IMR-90 (cell line): ENCODE measurements at regions not wholly inside any gene's neighbourhood (a gene's known extent, or its start where the extent isn't known, plus 50 kb on each side); places are given as distances from the start of the nearest gene placed in this dataset.

Experiments used
- ATAC-seq: fragments of 200-7000 bp; cut with Tn5 transposase; 2 replicates; pipeline ENCODE4 v1.9.1; 2020; ENCODE audit warnings: low read depth, mild to moderate bottlenecking, moderate library complexity
- BruUV-seq: library from RNA; stranded (reverse); fragments of 400-500 nt; replicated peaks from 2 replicates; lab custom pipeline; 2021; lab: Mats Ljungman, UMichigan
- CTCF ChIA-PET: fragments of 300-600 bp; formaldehyde crosslinking; extraction: SDS; loops from one replicate; lab custom pipeline; 2021; ENCODE audit warnings: antibody characterized with exemption; lab: Yijun Ruan, JAX
- POLR2A ChIA-PET: fragments of 300-600 bp; sonication (Branson Sonifier 250); formaldehyde crosslinking; loops from one replicate; lab custom pipeline; 2022; ENCODE audit warnings: antibody characterized with exemption; ENCODE audit not compliant: unreplicated experiment; lab: Charles Lee
- DNase-seq: peaks from one replicate; pipeline ENCODE4 v3.0.0; 2013
- H2AFZ ChIP-seq: replicated peaks from 2 replicates; pipeline ENCODE3; 2013; ENCODE audit warnings: low read length, mild to moderate bottlenecking; ENCODE audit not compliant: poor library complexity
- H2AK5ac ChIP-seq: 2 replicates; pipeline ENCODE4 v1.6.1; 2013; ENCODE audit warnings: low read depth, low read length, inconsistent platforms
- H2AK9ac ChIP-seq: replicated peaks from 2 replicates; pipeline ENCODE3; 2013; ENCODE audit warnings: mild to moderate bottlenecking, low read depth, low read length, moderate library complexity; ENCODE audit not compliant: poor library complexity
- H2BK120ac ChIP-seq: 2 replicates; pipeline ENCODE4 v1.6.1; 2013; ENCODE audit warnings: low read depth, low read length, inconsistent platforms
- H2BK15ac ChIP-seq: 3 replicates; pipeline ENCODE4 v1.6.1; 2013; ENCODE audit warnings: low read depth, low read length, inconsistent platforms
- H2BK20ac ChIP-seq: 2 replicates; pipeline ENCODE4 v1.6.1; 2013; ENCODE audit warnings: low read depth, mild to moderate bottlenecking, inconsistent platforms, low read length, moderate library complexity
- H2BK5ac ChIP-seq: 2 replicates; pipeline ENCODE4 v1.6.1; 2013; ENCODE audit warnings: mild to moderate bottlenecking, low read depth, low read length, inconsistent platforms; ENCODE audit not compliant: poor library complexity, severe bottlenecking
- H3K14ac ChIP-seq: replicated peaks from 2 replicates; pipeline ENCODE4 v1.6.1; 2013; ENCODE audit warnings: low read depth, low read length, inconsistent platforms
- H3K18ac ChIP-seq: 2 replicates; pipeline ENCODE4 v1.6.1; 2013; ENCODE audit warnings: low read depth, low read length, control low read depth
- H3K23ac ChIP-seq: 2 replicates; pipeline ENCODE4 v1.6.1; 2013; ENCODE audit warnings: low read depth, low read length, inconsistent platforms
- H3K27ac ChIP-seq: 2 replicates; pipeline ENCODE4 v1.5.1; 2013; ENCODE audit warnings: mild to moderate bottlenecking, control low read depth, low read length; ENCODE audit not compliant: insufficient read depth
- H3K27me3 ChIP-seq: 2 replicates; pipeline ENCODE4 v1.6.1; 2013; ENCODE audit warnings: low read length; ENCODE audit not compliant: control insufficient read depth, insufficient read depth
- H3K36me3 ChIP-seq: 2 replicates; pipeline ENCODE4 v1.6.1; 2013; ENCODE audit warnings: low read length, mixed read lengths; ENCODE audit not compliant: control insufficient read depth, insufficient read depth
- H3K4ac ChIP-seq: 2 replicates; pipeline ENCODE4 v1.6.1; 2013; ENCODE audit warnings: low read depth, low read length, inconsistent platforms
- H3K4me1 ChIP-seq: 2 replicates; pipeline ENCODE4 v1.6.1; 2013; ENCODE audit warnings: low read length, mixed read lengths; ENCODE audit not compliant: control insufficient read depth, insufficient read depth
- H3K4me2 ChIP-seq: 2 replicates; pipeline ENCODE4 v1.6.1; 2013; ENCODE audit warnings: low read depth, mild to moderate bottlenecking, control low read depth, low read length, moderate library complexity
- H3K4me3 ChIP-seq: 2 replicates; pipeline ENCODE4 v1.5.1; 2013; ENCODE audit warnings: low read depth, mild to moderate bottlenecking, control low read depth, low read length, moderate library complexity; ENCODE audit not compliant: insufficient read depth
- H3K56ac ChIP-seq: 2 replicates; pipeline ENCODE4 v1.6.1; 2013; ENCODE audit warnings: low read length, inconsistent platforms; ENCODE audit not compliant: insufficient read depth; ENCODE audit errors: extremely low read depth
- H3K79me1 ChIP-seq, 2 experiments: 2 replicates each; pipeline ENCODE4 v1.6.1; 2013; ENCODE audit warnings: low read length in 2 of 2, inconsistent platforms in 1 of 2, low read depth in 1 of 2
- H3K9ac ChIP-seq: 2 replicates; pipeline ENCODE4 v1.6.1; 2013; ENCODE audit warnings: low read depth, low read length, control low read depth
- H3K9me1 ChIP-seq: 2 replicates; pipeline ENCODE4 v1.6.1; 2013; ENCODE audit warnings: low read length, inconsistent platforms; ENCODE audit not compliant: insufficient read depth
- H3K9me3 ChIP-seq: 2 replicates; pipeline ENCODE4 v1.6.1; 2013; ENCODE audit warnings: low read length; ENCODE audit not compliant: control insufficient read depth, insufficient read depth
- H4K20me1 ChIP-seq: 2 replicates; pipeline ENCODE4 v1.6.1; 2013; ENCODE audit warnings: low read length, inconsistent platforms; ENCODE audit not compliant: insufficient read depth
- H4K5ac ChIP-seq: 2 replicates; pipeline ENCODE4 v1.6.1; 2013; ENCODE audit warnings: mild to moderate bottlenecking, low read depth, low read length, control low read depth
- H4K8ac ChIP-seq, 2 experiments: 2 replicates each; pipeline ENCODE4 v1.6.1; 2013; ENCODE audit warnings: low read depth in 2 of 2, low read length in 2 of 2, control low read depth in 1 of 2, inconsistent platforms in 1 of 2
- H4K91ac ChIP-seq: 2 replicates; pipeline ENCODE4 v1.6.1; 2013; ENCODE audit warnings: low read depth, low read length, inconsistent platforms; ENCODE audit not compliant: insufficient read depth
- BHLHE40 ChIP-seq: fragments of 150-350 bp; IDR thresholded peaks from 2 replicates; pipeline ENCODE4 v1.6.1; 2016; ENCODE audit warnings: mild to moderate bottlenecking, low read depth, low read length
- CEBPB ChIP-seq: IDR thresholded peaks from 2 replicates; pipeline ENCODE4 v1.6.1; 2012; ENCODE audit warnings: low read depth, low read length, improper control_type of control experiment
- CHD1 ChIP-seq: IDR thresholded peaks from 2 replicates; pipeline ENCODE4 v1.6.1; 2012; ENCODE audit warnings: low read depth, low read length, improper control_type of control experiment
- CTCF ChIP-seq: conservative IDR thresholded peaks from 2 replicates; pipeline ENCODE4 v1.5.1; 2012; ENCODE audit warnings: mild to moderate bottlenecking, low read depth, low read length, improper control_type of control experiment
- FOS ChIP-seq: fragments of 150-350 bp; IDR thresholded peaks from 2 replicates; pipeline ENCODE4 v1.6.1; 2016; ENCODE audit warnings: low read depth, low read length
- MAFK ChIP-seq: IDR thresholded peaks from 2 replicates; pipeline ENCODE4 v1.6.1; 2012; ENCODE audit warnings: low read depth, low read length, improper control_type of control experiment
- MAZ ChIP-seq: IDR thresholded peaks from 2 replicates; pipeline ENCODE4 v1.6.1; 2012; ENCODE audit warnings: low read depth, mild to moderate bottlenecking, low read length, improper control_type of control experiment, moderate library complexity, borderline replicate concordance
- NFE2L2 ChIP-seq: fragments of 150-350 bp; IDR thresholded peaks from 2 replicates; pipeline ENCODE4 v1.6.1; 2016; ENCODE audit warnings: low read depth, mild to moderate bottlenecking, low read length
- RAD21 ChIP-seq: IDR thresholded peaks from 2 replicates; pipeline ENCODE4 v1.6.1; 2012; ENCODE audit warnings: low read length, improper control_type of control experiment
- RCOR1 ChIP-seq: IDR thresholded peaks from 2 replicates; pipeline ENCODE4 v1.6.1; 2012; ENCODE audit warnings: mild to moderate bottlenecking, low read length, improper control_type of control experiment; ENCODE audit not compliant: insufficient replicate concordance
- RFX5 ChIP-seq: IDR thresholded peaks from 2 replicates; pipeline ENCODE4 v1.8.0; 2012; ENCODE audit warnings: low read depth, mild to moderate bottlenecking, low read length, moderate library complexity
- USF2 ChIP-seq: fragments of 150-350 bp; IDR thresholded peaks from 2 replicates; pipeline ENCODE4 v1.6.1; 2017; ENCODE audit warnings: mild to moderate bottlenecking, antibody characterized with exemption, low read length, low read depth
- dilution Hi-C: fragments of 300-500 bp; cut with HindIII; formaldehyde crosslinking; loops from one replicate; pipeline ENCODE4 v1.14.3; 2018; ENCODE audit warnings: low sequenced_read_pairs; ENCODE audit not compliant: unreplicated experiment
- in situ Hi-C: fragments of 300-500 bp; cut with MboI; formaldehyde crosslinking; loops from 3 replicates; pipeline ENCODE4 v1.14.3; 2019; ENCODE audit warnings: low sequenced_read_pairs, inconsistent platforms, mixed read lengths
- intact Hi-C: fragments of 100-400 bp; cut with micrococcal nuclease; formaldehyde crosslinking; loops from 2 replicates; pipeline ENCODE4 v1.10.0; 2022
- TF ChIP-seq, protein P1 (sequence below): fragments of 150-350 bp; IDR thresholded peaks from 2 replicates; pipeline ENCODE4 v1.6.1; 2016; ENCODE audit warnings: low read depth, mild to moderate bottlenecking, low read length, moderate library complexity, borderline replicate concordance

GRCh38 chr4:160386846-160387245 is 1284.0 kb downstream of the RAPGEF2 start:
- Histone ChIP-seq H2BK20ac (no peak overlapping the region), H3K56ac (no peak overlapping the region), H3K79me1 (no peaks in the 10 kb centered on the region), H3K9ac (no peak overlapping the region), H3K27ac (no peak overlapping the region), H4K20me1 (no peaks in the 10 kb centered on the region), H3K18ac (no peak overlapping the region), H2BK15ac (no peak overlapping the region), H2BK120ac (no peak overlapping the region), H2BK5ac (no peak overlapping the region), H2AK5ac (no peak overlapping the region), H3K9me1 (no peaks in the 10 kb centered on the region), H4K5ac (no peak overlapping the region), H3K4ac (no peak overlapping the region), H4K91ac (no peak overlapping the region), H3K23ac (no peak overlapping the region), H2AK9ac (no peak overlapping the region), H3K9me3 (peaks cover 16% of the 10 kb centered on the region), H3K36me3 (no peaks in the 10 kb centered on the region), H4K8ac (no peak overlapping the region), H2AFZ (no peak overlapping the region), H3K4me3 (no peak overlapping the region), H3K14ac (no peak overlapping the region), H3K27me3 (no peaks in the 10 kb centered on the region), H3K4me1 (no peaks in the 10 kb centered on the region), H3K4me2 (no peak overlapping the region)
- dilution Hi-C loops (no loop called here), in situ Hi-C loops (no loop called here), intact Hi-C loops (no loop called here)
- BruUV-seq, result no TSS peak
- TF ChIP-seq NFE2L2, result no peak
- no peak for TF ChIP-seq MAZ
- TF ChIP-seq CTCF, result no peak
- TF ChIP-seq RAD21, result no peak
- no peak for TF ChIP-seq RCOR1
- TF ChIP-seq, protein P1, sequence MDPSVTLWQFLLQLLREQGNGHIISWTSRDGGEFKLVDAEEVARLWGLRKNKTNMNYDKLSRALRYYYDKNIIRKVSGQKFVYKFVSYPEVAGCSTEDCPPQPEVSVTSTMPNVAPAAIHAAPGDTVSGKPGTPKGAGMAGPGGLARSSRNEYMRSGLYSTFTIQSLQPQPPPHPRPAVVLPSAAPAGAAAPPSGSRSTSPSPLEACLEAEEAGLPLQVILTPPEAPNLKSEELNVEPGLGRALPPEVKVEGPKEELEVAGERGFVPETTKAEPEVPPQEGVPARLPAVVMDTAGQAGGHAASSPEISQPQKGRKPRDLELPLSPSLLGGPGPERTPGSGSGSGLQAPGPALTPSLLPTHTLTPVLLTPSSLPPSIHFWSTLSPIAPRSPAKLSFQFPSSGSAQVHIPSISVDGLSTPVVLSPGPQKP, result no peak
- no peak for TF ChIP-seq CEBPB
- no peak for TF ChIP-seq RFX5
- no peak for TF ChIP-seq USF2
- no peak for TF ChIP-seq CHD1
- no peak for TF ChIP-seq FOS
- no peak for TF ChIP-seq MAFK
- no peak for TF ChIP-seq BHLHE40
- DNase-seq, result no peak
- CTCF ChIA-PET, result no interaction called here
- ATAC-seq, result no peak
- POLR2A ChIA-PET, result no interaction called here
